Neural crest cell (in vitro differentiated cells): ENCODE measurements at regions not wholly inside any gene's neighbourhood (a gene's known extent, or its start where the extent isn't known, plus 50 kb on each side); places are given as distances from the start of the nearest gene placed in this dataset.

Source experiments
- DNase-seq: peaks from one replicate; pipeline ENCODE4 v3.0.0; 2021; ENCODE audit warnings: low read depth, mixed read lengths, low spot score
- H3K27ac Mint-ChIP-seq: one replicate; pipeline ENCODE4 v1.8.0; 2021; ENCODE audit warnings: mild to moderate bottlenecking, mixed read lengths; ENCODE audit not compliant: unreplicated experiment
- H3K27me3 Mint-ChIP-seq: 2 replicates; pipeline ENCODE4 v1.8.0; 2021; ENCODE audit warnings: low read depth, mild to moderate bottlenecking, mixed read lengths
- H3K36me3 Mint-ChIP-seq: 2 replicates; pipeline ENCODE4 v1.8.0; 2021; ENCODE audit warnings: low read depth, mild to moderate bottlenecking, mixed read lengths
- H3K4me1 Mint-ChIP-seq: 2 replicates; pipeline ENCODE4 v1.8.0; 2021; ENCODE audit warnings: mixed read lengths
- H3K4me3 Mint-ChIP-seq: one replicate; pipeline ENCODE4 v1.8.0; 2021; ENCODE audit warnings: mild to moderate bottlenecking, mixed read lengths
- H3K9me3 Mint-ChIP-seq: 2 replicates; pipeline ENCODE4 v1.8.0; 2021; ENCODE audit warnings: mixed read lengths
- TF ChIP-seq, protein P1 (sequence below): fragments of 200-600 bp; sonication (generic); conservative IDR thresholded peaks from 2 replicates; pipeline ENCODE4 v1.5.0; 2021; ENCODE audit warnings: antibody characterized with exemption, mild to moderate bottlenecking

DNA sequence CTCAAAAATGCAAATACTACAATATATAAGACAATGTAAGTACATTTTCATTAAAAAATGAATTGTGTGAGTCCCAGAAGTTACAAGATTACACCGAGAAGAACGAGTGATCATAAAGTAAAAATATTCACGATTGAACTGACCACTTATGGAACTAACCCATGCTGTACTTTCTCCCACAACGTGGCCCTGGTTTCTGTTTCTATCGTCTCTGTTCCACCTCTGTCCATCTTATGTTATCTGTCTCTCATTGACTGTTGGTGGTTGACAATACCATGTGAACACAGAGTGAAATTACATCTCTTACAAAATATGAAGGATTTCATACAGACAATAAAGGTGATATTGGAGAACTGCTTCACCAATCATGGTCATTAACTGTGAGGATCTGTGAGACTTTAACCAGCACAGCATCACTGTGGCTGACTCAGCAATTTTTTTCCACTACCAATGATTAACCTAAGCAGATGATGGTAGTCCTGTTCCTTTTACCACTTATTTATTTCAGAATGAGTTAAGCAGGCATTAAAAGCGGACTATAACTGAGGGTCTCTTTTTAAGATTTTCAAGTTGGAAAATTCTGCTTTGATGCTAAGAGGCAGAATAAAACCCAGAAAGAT is 165.1 kb downstream of the TGFB2 start:
- Mint-ChIP-seq H3K4me1 (no peaks in the 10 kb centered on the region), H3K36me3 (peaks cover 20% of the 10 kb centered on the region), H3K9me3 (peaks cover 21% of the 10 kb centered on the region), H3K27me3 (no peaks in the 10 kb centered on the region), H3K27ac (no peak overlapping the region), H3K4me3 (no peak overlapping the region)
- no peak for DNase-seq
- TF ChIP-seq, protein P1, sequence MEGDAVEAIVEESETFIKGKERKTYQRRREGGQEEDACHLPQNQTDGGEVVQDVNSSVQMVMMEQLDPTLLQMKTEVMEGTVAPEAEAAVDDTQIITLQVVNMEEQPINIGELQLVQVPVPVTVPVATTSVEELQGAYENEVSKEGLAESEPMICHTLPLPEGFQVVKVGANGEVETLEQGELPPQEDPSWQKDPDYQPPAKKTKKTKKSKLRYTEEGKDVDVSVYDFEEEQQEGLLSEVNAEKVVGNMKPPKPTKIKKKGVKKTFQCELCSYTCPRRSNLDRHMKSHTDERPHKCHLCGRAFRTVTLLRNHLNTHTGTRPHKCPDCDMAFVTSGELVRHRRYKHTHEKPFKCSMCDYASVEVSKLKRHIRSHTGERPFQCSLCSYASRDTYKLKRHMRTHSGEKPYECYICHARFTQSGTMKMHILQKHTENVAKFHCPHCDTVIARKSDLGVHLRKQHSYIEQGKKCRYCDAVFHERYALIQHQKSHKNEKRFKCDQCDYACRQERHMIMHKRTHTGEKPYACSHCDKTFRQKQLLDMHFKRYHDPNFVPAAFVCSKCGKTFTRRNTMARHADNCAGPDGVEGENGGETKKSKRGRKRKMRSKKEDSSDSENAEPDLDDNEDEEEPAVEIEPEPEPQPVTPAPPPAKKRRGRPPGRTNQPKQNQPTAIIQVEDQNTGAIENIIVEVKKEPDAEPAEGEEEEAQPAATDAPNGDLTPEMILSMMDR = no peak

- Mint-ChIP-seq H3K27me3 (no peaks in the 10 kb centered on the region), H3K4me1 (no peaks in the 10 kb centered on the region), H3K4me3 (no peak overlapping the region), H3K9me3 (peaks cover 4% of the 10 kb centered on the region), H3K36me3 (peaks cover 8% of the 10 kb centered on the region), H3K27ac (no peak overlapping the region)
- TF ChIP-seq, protein P1 = no peak
- no peak for DNase-seq
Observed at GRCh38 chr1:218513328-218513727, 168.2 kb downstream of the TGFB2 start.

DNA sequence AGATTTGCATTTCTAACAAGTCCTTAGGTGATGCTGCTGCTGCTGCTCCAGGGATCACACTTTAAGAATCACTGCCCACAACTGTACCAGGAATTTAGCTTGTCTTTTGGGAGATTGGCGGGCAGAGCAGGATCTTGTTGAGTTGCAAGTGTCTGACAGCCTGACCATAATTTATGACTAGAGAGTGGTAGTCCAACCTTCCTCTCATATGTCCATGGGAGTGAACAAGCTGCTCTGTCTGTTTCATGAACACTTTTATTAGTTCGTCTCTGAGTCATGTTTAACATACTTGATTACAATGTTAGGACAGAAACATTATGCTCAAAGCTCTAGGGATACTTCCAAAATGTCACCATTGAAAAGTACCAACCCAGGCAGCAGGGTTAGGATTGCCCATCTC is 169.6 kb downstream of the TGFB2 start:
- H3K36me3 Mint-ChIP-seq = peaks cover 4% of the 10 kb centered on the region
- no peaks in the 10 kb centered on the region for H3K27me3 Mint-ChIP-seq
- TF ChIP-seq, protein P1 = no peak
- H3K4me3 Mint-ChIP-seq = no peak overlapping the region
- H3K4me1 Mint-ChIP-seq = peaks cover 4% of the 10 kb centered on the region
- peaks cover 2% of the 10 kb centered on the region for H3K9me3 Mint-ChIP-seq
- no peak overlapping the region for H3K27ac Mint-ChIP-seq
- no peak for DNase-seq

GRCh38 chr1:218516526-218516925 is 171.4 kb downstream of the TGFB2 start:
- H3K4me3 Mint-ChIP-seq = no peak overlapping the region
- H3K9me3 Mint-ChIP-seq = peaks cover 2% of the 10 kb centered on the region
- H3K27ac Mint-ChIP-seq = no peak overlapping the region
- H3K36me3 Mint-ChIP-seq = peaks cover 4% of the 10 kb centered on the region
- TF ChIP-seq, protein P1 = no peak
- H3K4me1 Mint-ChIP-seq = peaks cover 4% of the 10 kb centered on the region
- no peak for DNase-seq
- no peaks in the 10 kb centered on the region for H3K27me3 Mint-ChIP-seq

DNA sequence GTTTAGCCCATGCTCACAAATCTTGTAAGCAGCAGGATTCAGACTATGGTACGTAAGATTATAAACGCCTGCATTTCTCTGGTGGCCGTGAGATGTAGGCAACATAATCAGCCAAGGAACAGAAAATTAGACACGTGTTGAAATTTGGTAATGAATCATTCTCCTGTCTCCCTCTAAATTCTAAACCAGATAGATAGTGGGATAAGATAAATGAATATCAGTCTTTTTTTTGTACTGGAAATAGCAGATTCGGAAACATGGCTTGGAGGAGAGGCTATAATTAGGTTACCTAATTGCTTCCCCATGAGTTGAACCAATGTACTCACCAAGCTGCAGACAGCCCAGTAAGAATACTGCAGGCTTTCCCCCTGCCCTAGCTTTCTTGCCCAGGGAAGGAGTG is 172.3 kb downstream of the TGFB2 start:
- no peaks in the 10 kb centered on the region for H3K27me3 Mint-ChIP-seq
- no peak for DNase-seq
- H3K27ac Mint-ChIP-seq = no peak overlapping the region
- TF ChIP-seq, protein P1 = no peak
- peaks cover 2% of the 10 kb centered on the region for H3K9me3 Mint-ChIP-seq
- H3K4me3 Mint-ChIP-seq = no peak overlapping the region
- H3K36me3 Mint-ChIP-seq = peaks cover 2% of the 10 kb centered on the region
- peaks cover 4% of the 10 kb centered on the region for H3K4me1 Mint-ChIP-seq
